ENCODE measurements at regions not wholly inside any gene's neighbourhood (a gene's known extent, or its start where the extent isn't known, plus 50 kb on each side); places are given as distances from the start of the nearest gene placed in this dataset.

- DNase-seq (ENCODE audit: low read depth) = no peak
These were observed 168.4 kb upstream of the AVPR1A start for GRCh38 chr12:63319386-63319785.

- DNase-seq (ENCODE audit: low read depth) = no peak
These were observed 167.9 kb upstream of the AVPR1A start for GRCh38 chr12:63318933-63319332.

- no peak for DNase-seq (ENCODE audit: low read depth)
These were observed 167.3 kb upstream of the AVPR1A start for GRCh38 chr12:63318313-63318712.

GRCh38 chr12:63317880-63318279, 166.9 kb upstream of the AVPR1A start:
- no peak for DNase-seq (ENCODE audit: low read depth)

GRCh38 chr12:63317286-63317846, 166.4 kb upstream of the AVPR1A start:
- no peak for DNase-seq (ENCODE audit: low read depth)

GRCh38 chr12:63313139-63313538, 162.1 kb upstream of the AVPR1A start:
- no peak for DNase-seq (ENCODE audit: low read depth)

GRCh38 chr12:63308671-63309070, 157.7 kb upstream of the AVPR1A start:
- DNase-seq (ENCODE audit: low read depth) = no peak

GRCh38 chr12:63307849-63308248, 156.8 kb upstream of the AVPR1A start:
- no peak for DNase-seq (ENCODE audit: low read depth)

- DNase-seq (ENCODE audit: low read depth) = no peak
These were observed 155.2 kb upstream of the AVPR1A start for GRCh38 chr12:63305901-63306875.

- DNase-seq (ENCODE audit: low read depth) = no peak
These were observed 153.9 kb upstream of the AVPR1A start for GRCh38 chr12:63304887-63305316.

- no peak for DNase-seq (ENCODE audit: low read depth)
These were observed 152.0 kb upstream of the AVPR1A start for GRCh38 chr12:63302941-63303536.

- DNase-seq (ENCODE audit: low read depth) = no peak
These were observed 151.4 kb upstream of the AVPR1A start for GRCh38 chr12:63302269-63302940.

- no peak for DNase-seq (ENCODE audit: low read depth)
These were observed 150.3 kb upstream of the AVPR1A start for GRCh38 chr12:63301311-63301710.

- no peak for DNase-seq (ENCODE audit: low read depth)
These were observed 147.5 kb upstream of the AVPR1A start for GRCh38 chr12:63298386-63298930.

- no peak for DNase-seq (ENCODE audit: low read depth)
These were observed 143.3 kb upstream of the AVPR1A start for GRCh38 chr12:63294327-63294632.

GRCh38 chr12:63292471-63293221, 141.6 kb upstream of the AVPR1A start:
- no peak for DNase-seq (ENCODE audit: low read depth)

GRCh38 chr12:63276537-63277365, 125.8 kb upstream of the AVPR1A start:
- no peak for DNase-seq (ENCODE audit: low read depth)

GRCh38 chr12:63266988-63267387, 116.0 kb upstream of the AVPR1A start:
- DNase-seq (ENCODE audit: low read depth) = no peak

GRCh38 chr12:63264629-63265028, 113.6 kb upstream of the AVPR1A start:
- no peak for DNase-seq (ENCODE audit: low read depth)

- no peak for DNase-seq (ENCODE audit: low read depth)
These were observed 99.5 kb upstream of the AVPR1A start for GRCh38 chr12:63250486-63250885.

GRCh38 chr12:63238892-63239291, 87.9 kb upstream of the AVPR1A start:
- DNase-seq (ENCODE audit: low read depth) = no peak

Data from CMK (cell line).